Kasumi-1 (cell line): ENCODE measurements at regions not wholly inside any gene's neighbourhood (a gene's known extent, or its start where the extent isn't known, plus 50 kb on each side); places are given as distances from the start of the nearest gene placed in this dataset.
"Not testable (repeated sequence)": the region's sequence is repeated elsewhere in the genome, so short reads cannot be mapped to it uniquely, and the experiment has no call there.

ENCODE experiments used
- DNase-seq, 2 experiments: peaks; one replicate each; lab custom pipeline; 2025; lab: John Stamatoyannopoulos, UW

- no peak for DNase-seq
Observed at GRCh38 chr13:26483546-26483945, 73.9 kb upstream of the WASF3 start.

GRCh38 chr13:26484196-26484595 is 73.3 kb upstream of the WASF3 start:
- DNase-seq = no peak

- no peak for DNase-seq
Observed at GRCh38 chr13:26485288-26485687, 72.2 kb upstream of the WASF3 start.

GRCh38 chr13:26485786-26486185 is 71.7 kb upstream of the WASF3 start:
- DNase-seq = no peak

- no peak for DNase-seq
Observed at GRCh38 chr13:26486550-26486949, 70.9 kb upstream of the WASF3 start.

GRCh38 chr13:26487781-26488180 is 69.7 kb upstream of the WASF3 start:
- no peak for DNase-seq

GRCh38 chr13:26488236-26489003 is 69.1 kb upstream of the WASF3 start:
- no peak for DNase-seq

GRCh38 chr13:26492301-26492700 is 65.2 kb upstream of the WASF3 start:
- DNase-seq = not testable (repeated sequence)

GRCh38 chr13:26494571-26495195 is 62.8 kb upstream of the WASF3 start:
- DNase-seq = no peak

- DNase-seq = no peak
Observed at GRCh38 chr13:26495750-26496149, 61.7 kb upstream of the WASF3 start.

- DNase-seq = no peak
Observed at GRCh38 chr13:26497968-26498511, 59.4 kb upstream of the WASF3 start.

- DNase-seq = no peak
Observed at GRCh38 chr13:26498656-26499601, 58.6 kb upstream of the WASF3 start.

GRCh38 chr13:26500618-26501320 is 56.7 kb upstream of the WASF3 start:
- peak; percentile 4 to 6 for DNase-seq

- no peak for DNase-seq
Observed at GRCh38 chr13:26501641-26502040, 55.8 kb upstream of the WASF3 start.

- DNase-seq = peak; percentile 56 to 66
Observed at GRCh38 chr13:26502826-26503225, 54.7 kb upstream of the WASF3 start.

GRCh38 chr13:26503826-26504594 is 53.5 kb upstream of the WASF3 start:
- DNase-seq = no peak
